H7 (cell line): ENCODE measurements at regions not wholly inside any gene's neighbourhood (a gene's known extent, or its start where the extent isn't known, plus 50 kb on each side); places are given as distances from the start of the nearest gene placed in this dataset.
"Not testable (repeated sequence)": the region's sequence is repeated elsewhere in the genome, so short reads cannot be mapped to it uniquely, and the experiment has no call there.

Experiments
- DNase-seq: peaks from one replicate; pipeline ENCODE4 v3.0.0; 2012
- H3K27me3 ChIP-seq: 2 replicates; pipeline ENCODE4 v1.6.0; 2011; ENCODE audit warnings: mild to moderate bottlenecking, low read length; ENCODE audit not compliant: control insufficient read depth, insufficient read depth
- H3K36me3 ChIP-seq: replicated peaks from 2 replicates; pipeline ENCODE4 v1.5.1; 2011; ENCODE audit warnings: low read length; ENCODE audit not compliant: control insufficient read depth, insufficient read depth
- H3K4me3 ChIP-seq: 2 replicates; pipeline ENCODE4 v1.5.1; 2011; ENCODE audit warnings: low read depth, mild to moderate bottlenecking, control low read depth, low read length, moderate library complexity; ENCODE audit not compliant: insufficient read depth

DNA sequence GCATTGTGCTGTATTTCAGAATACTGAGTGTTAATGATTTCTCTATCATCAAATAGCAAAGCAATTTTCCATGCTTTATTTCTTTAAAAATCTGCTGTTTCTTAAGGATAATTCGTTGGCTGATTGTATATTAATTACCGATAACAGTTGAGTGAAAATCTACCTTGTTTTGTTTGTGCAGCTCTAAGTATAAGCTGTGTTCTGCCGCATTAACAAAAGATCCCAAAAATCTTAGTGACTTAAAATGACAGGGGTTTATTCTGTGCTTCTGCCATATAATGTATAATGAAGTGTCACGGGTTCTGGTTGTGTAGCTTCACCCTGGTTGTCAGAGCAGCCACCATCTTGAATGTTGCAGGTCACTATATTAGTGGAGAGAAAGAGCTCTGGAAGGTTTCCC lies 196.1 kb downstream of the ACTR3 start:
- Histone ChIP-seq H3K27me3 (no peaks in the 10 kb centered on the region), H3K36me3 (no peaks in the 10 kb centered on the region), H3K4me3 (no peak overlapping the region)
- DNase-seq = no peak

DNA sequence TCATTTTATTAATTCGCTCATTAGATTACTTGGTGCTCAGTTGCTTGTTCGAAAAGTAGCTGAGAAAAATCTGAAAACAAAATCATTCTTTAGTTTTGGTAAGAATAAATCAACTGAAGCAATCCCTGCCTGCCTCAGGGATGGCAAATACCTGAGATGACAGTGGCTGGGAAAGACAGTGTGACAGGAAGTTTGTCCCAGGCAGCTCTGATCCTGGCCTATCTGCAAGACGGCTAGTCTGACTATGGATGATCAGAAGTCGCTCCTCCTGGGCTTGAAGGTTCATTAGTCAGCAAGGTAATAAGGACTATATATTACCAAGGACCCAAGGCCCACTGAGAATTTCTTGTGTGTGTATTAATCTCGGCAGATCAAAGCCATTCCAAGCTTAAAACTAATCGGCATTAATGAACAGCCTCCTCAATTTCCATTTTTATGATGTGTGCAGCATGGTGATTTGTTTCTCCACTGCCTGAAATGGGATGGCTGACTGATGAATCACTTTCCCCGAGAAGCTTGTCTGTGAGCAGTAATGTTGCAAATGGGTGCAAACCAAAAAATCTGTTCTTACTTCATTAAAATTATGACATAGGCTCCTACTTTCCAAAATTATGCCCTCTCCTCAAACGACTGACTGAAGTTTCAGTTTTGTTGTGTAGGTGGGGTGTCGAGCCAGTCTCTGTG lies 199.9 kb downstream of the ACTR3 start:
- DNase-seq = no peak
- H3K27me3 ChIP-seq = no peaks in the 10 kb centered on the region
- H3K4me3 ChIP-seq = no peak overlapping the region
- H3K36me3 ChIP-seq = no peaks in the 10 kb centered on the region

DNA sequence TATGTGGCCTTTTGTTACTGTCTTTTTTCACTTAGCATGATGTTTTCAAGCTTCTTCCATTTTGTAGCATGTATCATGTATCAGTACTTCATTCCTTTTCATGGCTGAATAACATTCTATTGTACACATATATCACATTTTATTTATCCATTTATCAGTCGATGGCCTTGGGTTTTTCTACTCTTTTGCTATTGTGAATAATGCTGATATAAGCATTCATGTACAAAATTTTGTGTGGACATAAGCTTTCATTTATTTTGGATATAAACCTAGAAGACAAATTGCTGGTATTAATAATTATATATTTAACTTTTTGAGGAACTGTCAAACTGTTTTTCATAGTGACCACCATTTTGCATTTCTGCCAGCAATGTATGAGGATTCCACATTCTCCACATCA lies 201.1 kb downstream of the ACTR3 start:
- Histone ChIP-seq H3K4me3 (no peak overlapping the region), H3K36me3 (no peaks in the 10 kb centered on the region), H3K27me3 (no peaks in the 10 kb centered on the region)
- DNase-seq = no peak

DNA sequence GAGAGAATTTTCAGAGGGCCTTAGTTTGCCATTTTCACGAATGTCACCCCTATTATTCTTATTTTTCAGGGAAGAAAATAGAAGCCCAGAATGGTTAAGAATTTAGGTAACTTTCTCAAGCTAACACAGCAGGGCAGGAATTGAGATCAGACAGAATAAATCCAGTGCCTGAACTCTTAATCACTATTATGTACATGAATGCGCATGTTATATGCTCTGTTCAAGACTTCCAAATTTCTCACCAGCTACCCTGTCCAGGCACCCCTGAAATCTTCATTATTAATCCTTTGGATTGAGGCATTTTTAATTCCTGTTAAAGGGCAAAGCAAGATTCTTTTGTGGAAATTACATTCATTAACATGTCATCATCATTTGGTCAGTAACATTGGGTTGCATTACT lies 218.4 kb downstream of the ACTR3 start:
- Histone ChIP-seq H3K36me3 (no peaks in the 10 kb centered on the region), H3K4me3 (no peak overlapping the region), H3K27me3 (no peaks in the 10 kb centered on the region)
- no peak for DNase-seq

DNA sequence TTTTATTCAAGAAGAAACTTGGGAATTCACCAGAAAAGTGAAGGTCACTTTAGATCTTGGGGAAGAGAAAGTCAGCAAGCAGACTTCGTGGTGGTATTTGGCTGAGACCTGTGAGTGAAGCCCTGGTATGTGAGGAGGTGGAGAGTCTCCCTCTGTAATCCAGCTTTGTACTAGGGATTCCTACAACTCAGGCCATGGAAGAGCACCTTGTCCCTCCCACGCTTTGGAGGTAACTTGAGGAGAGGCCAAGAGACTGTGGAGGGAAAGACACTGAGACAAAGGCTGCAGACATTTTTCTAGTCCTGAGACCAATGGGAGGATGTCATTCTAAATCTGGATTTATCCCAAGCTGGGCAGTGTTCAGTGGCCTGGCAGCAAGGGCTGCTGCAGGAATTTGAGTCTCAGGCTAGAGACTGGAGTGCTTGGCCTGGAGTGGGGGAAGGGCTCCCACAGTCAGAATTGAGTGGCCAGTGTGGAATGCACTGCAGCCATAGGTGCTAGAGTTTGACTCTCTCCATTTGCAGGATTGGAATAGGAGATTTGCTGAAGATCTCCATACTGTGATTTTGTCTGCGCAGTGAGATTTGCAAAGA lies 219.0 kb downstream of the ACTR3 start:
- Histone ChIP-seq H3K4me3 (no peak overlapping the region), H3K36me3 (no peaks in the 10 kb centered on the region), H3K27me3 (no peaks in the 10 kb centered on the region)
- peak; percentile 14 for DNase-seq

DNA sequence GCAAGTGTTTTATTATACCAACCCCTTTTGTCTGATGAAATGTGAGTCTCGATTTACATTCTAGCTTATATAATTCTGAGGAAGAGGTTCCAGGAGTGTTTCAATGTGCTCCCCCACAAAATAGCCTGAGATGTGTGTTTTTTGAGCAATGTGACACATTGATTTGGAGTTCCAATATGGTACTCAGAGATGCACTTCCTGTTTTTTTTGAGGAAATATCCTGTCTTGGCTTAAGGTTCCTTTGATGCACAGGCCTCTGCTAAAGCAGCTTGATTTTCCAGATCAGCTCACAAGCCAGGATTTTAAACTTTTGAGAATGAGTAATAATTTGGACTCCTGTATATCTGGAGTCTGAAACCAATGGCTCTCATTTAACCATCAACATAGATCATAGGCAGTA lies 221.4 kb downstream of the ACTR3 start:
- no peak overlapping the region for H3K4me3 ChIP-seq
- no peak for DNase-seq
- H3K27me3 ChIP-seq = no peaks in the 10 kb centered on the region
- no peaks in the 10 kb centered on the region for H3K36me3 ChIP-seq

DNA sequence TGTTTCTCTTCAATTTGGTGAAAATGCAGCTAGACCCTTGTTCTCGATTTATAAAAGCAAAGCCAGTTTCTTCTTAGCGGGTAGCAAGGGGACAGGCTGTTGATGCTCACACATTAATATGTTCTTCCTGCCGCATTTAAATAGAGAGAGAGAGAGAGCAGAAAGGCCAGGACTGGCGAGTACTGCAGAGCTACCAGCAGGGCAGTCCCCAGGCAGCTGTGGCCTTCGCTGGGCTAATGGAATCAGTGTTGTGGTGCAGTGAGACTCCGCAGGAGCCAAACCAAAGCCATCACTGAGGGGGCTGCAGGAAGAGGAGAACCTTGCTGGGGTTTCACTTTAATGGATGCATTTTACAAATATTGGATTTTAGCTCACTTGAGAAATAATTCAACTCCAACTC lies 223.6 kb downstream of the ACTR3 start:
- peak; percentile 10 for DNase-seq
- Histone ChIP-seq H3K27me3 (no peaks in the 10 kb centered on the region), H3K4me3 (no peak overlapping the region), H3K36me3 (no peaks in the 10 kb centered on the region)

DNA sequence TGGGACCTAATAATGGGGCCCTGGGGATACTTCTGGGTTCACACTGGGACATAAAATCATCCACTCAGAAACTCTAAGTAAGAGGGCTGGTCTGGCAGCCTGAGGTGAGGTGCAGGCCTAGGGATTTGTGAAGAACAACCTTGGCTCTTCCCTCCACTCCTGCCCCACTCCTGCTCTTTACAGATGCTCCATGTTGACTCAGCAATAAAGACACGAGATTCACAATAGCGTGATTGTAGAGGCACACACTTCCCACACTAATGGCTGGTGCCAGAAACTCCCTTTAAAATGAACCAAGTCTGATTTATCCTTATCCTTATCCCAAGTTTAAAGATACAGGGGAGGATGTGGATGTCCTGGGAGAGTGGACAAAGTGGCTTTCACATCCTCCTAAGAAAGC lies 228.2 kb downstream of the ACTR3 start:
- no peaks in the 10 kb centered on the region for H3K27me3 ChIP-seq
- no peak overlapping the region for H3K4me3 ChIP-seq
- H3K36me3 ChIP-seq = no peaks in the 10 kb centered on the region
- no peak for DNase-seq

DNA sequence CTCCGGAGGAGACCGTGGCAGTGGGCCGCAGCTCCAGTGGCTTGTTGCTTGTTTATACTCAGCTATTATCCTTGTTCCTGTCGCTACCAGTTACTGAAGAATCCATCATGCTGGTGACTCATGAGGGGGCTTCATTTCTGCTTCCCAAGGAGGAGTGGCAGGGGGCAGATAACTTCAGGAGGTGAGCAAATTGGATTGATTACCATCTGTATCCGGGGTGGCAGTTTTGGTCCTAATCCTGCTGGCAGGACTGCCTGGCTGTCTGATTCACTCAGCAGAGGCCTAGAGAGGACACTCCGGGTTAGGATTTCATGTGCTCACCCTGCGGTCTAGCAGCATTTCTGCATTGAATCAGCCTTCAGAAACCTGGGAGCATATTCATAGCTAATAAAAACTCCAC lies 230.0 kb downstream of the ACTR3 start:
- H3K36me3 ChIP-seq = no peaks in the 10 kb centered on the region
- H3K27me3 ChIP-seq = no peaks in the 10 kb centered on the region
- H3K4me3 ChIP-seq = no peak overlapping the region
- DNase-seq = no peak

DNA sequence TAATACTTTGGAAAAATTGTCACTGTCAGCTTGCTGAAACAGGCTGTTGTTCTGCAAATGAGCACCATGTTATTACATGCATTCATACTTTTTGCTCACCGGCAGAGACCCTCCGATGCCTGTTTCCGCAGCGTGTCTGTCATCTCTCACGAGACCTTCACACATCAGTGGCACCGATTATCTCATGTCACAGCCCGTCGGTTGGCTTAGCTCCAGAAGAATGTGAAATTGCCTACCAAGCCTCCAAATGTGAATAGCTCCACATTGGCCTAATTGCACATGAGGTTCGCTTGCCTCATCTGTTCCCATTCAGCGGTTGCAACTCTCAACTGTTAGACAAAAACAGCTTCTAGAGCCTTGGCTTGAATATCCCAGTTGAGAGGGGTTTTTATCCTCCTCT lies 233.0 kb downstream of the ACTR3 start:
- H3K36me3 ChIP-seq = no peaks in the 10 kb centered on the region
- no peak for DNase-seq
- no peaks in the 10 kb centered on the region for H3K27me3 ChIP-seq
- H3K4me3 ChIP-seq = no peak overlapping the region

DNA sequence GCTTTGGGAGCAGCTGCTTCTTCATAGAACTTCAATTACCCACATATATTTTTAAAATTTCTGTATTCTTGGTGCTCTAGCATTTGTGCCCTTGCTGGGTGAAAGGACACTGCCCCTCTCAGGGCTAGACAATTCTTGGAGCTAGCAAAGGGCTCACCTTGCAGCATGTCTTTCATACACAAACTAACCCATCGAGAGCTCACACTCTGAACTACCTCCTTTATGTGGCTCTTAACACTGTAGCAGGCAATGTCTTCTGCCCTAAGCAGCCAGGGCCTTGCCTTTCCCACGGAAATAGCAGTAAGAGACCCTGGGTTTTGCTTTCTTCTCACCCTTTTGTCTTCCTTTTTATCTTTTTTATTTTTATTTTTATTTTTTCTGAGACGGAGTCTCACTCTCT lies 234.0 kb downstream of the ACTR3 start:
- Histone ChIP-seq H3K4me3 (no peak overlapping the region), H3K36me3 (no peaks in the 10 kb centered on the region), H3K27me3 (no peaks in the 10 kb centered on the region)
- DNase-seq = no peak

DNA sequence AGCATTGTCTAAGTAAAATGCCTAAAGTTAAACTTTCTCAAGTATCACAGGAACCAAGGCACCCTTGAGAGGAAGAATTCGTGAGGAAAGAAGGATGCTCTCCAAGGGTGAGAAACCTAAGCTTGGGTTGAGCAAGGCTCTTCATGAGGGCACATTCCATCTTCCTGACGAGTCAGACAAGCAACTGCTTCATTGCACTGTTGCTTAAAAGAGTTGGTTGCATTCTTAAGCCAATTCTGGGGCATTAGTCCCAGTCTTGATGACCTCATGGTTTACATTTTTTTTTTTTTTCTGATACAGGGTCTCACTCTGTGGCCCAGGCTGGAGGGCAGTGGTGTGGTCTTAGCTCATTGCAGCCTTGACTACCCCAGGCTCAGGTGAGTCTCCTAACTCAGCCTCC lies 237.5 kb downstream of the ACTR3 start:
- Histone ChIP-seq H3K4me3 (no peak overlapping the region), H3K27me3 (no peaks in the 10 kb centered on the region), H3K36me3 (no peaks in the 10 kb centered on the region)
- DNase-seq = no peak

DNA sequence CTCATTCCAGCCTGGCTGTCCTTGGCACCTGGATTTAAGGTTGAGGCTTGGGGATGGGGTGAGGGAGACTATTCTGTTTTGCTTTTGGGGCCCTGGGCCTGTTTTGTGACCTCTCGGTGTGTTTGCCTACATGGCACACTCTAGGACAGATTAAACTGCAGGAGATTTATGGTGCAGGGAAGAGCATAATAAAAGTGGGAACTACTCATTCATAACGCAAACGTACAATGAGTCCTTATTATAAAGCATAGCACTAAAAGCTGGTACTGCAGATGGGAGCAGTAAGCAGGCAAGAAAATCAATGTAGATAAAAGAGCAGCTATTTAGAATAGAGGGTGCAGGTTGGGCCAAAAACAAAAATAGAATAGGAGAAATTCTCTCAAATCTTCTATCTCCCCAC lies 238.4 kb downstream of the ACTR3 start:
- no peaks in the 10 kb centered on the region for H3K27me3 ChIP-seq
- H3K4me3 ChIP-seq = no peak overlapping the region
- DNase-seq = no peak
- no peaks in the 10 kb centered on the region for H3K36me3 ChIP-seq

DNA sequence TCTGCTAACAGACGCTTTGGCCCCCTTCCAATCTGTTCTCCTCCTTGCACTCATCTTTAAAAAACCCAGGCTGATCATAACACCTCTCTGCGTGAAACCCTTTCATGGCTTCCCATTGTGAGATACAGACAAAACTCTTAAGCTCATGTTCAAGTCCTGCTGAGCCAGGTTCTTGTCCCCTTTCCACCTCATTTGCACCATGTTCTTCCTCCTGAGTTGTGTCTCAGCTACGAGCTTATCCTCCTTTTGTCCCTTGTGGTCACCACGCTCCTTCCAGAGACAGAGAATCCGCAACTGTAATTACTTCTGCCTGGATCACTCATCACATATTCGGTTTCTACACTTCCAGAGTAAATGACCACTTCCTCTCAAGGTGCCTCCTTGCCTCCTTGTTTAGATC lies 238.8 kb downstream of the ACTR3 start:
- DNase-seq = no peak
- H3K36me3 ChIP-seq = no peaks in the 10 kb centered on the region
- H3K4me3 ChIP-seq = no peak overlapping the region
- no peaks in the 10 kb centered on the region for H3K27me3 ChIP-seq

DNA sequence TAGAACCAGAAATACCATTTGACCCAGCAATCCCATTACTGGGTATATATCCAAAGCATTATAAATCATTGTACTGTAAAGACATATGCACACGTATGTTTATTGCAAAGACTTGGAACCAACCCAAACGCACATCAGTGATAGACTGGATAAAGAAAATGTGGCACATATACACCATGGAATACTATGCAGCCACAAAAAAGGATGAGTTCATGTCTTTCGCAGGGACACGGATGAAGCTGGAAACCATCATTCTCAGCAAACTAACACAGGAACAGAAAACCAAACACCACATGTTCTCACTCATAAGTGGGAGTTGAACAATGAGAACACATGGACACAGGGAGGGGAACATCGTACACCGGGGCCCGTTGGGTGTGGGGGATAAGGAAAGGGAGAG lies 242.2 kb downstream of the ACTR3 start:
- not testable (repeated sequence) for H3K36me3 ChIP-seq, H3K27me3 ChIP-seq, DNase-seq, H3K4me3 ChIP-seq

DNA sequence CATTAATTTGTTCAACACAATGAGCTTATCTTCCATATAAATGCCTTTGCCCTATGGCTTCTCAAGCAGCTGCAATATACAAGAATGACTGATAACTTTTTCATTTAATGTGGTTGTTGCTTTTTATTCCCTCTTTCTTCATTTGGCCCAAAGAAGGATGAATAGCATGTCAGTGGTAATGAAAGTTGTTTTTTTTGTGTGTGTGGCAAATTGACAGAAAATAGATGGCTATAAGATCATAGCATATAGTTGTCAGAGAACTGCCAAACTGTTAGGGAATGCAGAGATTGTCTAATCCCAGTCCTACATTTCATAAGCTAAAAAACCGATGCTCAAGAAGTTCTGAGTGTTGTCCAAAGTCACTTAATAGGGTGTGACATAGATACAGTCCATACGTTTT lies 244.3 kb downstream of the ACTR3 start:
- Histone ChIP-seq H3K36me3 (no peaks in the 10 kb centered on the region), H3K4me3 (no peak overlapping the region), H3K27me3 (no peaks in the 10 kb centered on the region)
- DNase-seq = no peak
